B cell (primary cell): ENCODE measurements at regions not wholly inside any gene's neighbourhood (a gene's known extent, or its start where the extent isn't known, plus 50 kb on each side); places are given as distances from the start of the nearest gene placed in this dataset.

Source experiments
- CTCF ChIP-seq: fragments of 200-600 bp; IDR thresholded peaks from one replicate; pipeline ENCODE4 v1.8.0; 2022; ENCODE audit warnings: antibody characterized with exemption, mild to moderate bottlenecking
- EZH2 ChIP-seq: IDR thresholded peaks from 2 replicates; pipeline ENCODE4 v1.6.1; 2012; ENCODE audit warnings: borderline replicate concordance, low read depth, mild to moderate bottlenecking, moderate library complexity, low read length; ENCODE audit not compliant: insufficient read depth, poor library complexity, severe bottlenecking

GRCh38 chr5:159547466-159548195, 217.3 kb upstream of the IL12B start:
- TF ChIP-seq EZH2 (no peak), CTCF (no peak)
